GM12864 (cell line): ENCODE measurements at regions not wholly inside any gene's neighbourhood (a gene's known extent, or its start where the extent isn't known, plus 50 kb on each side); places are given as distances from the start of the nearest gene placed in this dataset.

Experiments used
- DNase-seq: peaks from one replicate; pipeline ENCODE4 v3.0.0-alpha.2; 2011; ENCODE audit warnings: low read depth
- H3K4me3 ChIP-seq: 2 replicates; pipeline ENCODE4 v1.5.1; 2011; ENCODE audit warnings: mild to moderate bottlenecking, low read depth, low read length, control low read depth
- TF ChIP-seq, protein P1 (sequence below): IDR thresholded peaks from 2 replicates; pipeline ENCODE4 v1.5.1; 2011; ENCODE audit warnings: low read depth, mild to moderate bottlenecking, moderate library complexity, low read length, control low read depth, inconsistent platforms; ENCODE audit errors: missing control alignments

DNA sequence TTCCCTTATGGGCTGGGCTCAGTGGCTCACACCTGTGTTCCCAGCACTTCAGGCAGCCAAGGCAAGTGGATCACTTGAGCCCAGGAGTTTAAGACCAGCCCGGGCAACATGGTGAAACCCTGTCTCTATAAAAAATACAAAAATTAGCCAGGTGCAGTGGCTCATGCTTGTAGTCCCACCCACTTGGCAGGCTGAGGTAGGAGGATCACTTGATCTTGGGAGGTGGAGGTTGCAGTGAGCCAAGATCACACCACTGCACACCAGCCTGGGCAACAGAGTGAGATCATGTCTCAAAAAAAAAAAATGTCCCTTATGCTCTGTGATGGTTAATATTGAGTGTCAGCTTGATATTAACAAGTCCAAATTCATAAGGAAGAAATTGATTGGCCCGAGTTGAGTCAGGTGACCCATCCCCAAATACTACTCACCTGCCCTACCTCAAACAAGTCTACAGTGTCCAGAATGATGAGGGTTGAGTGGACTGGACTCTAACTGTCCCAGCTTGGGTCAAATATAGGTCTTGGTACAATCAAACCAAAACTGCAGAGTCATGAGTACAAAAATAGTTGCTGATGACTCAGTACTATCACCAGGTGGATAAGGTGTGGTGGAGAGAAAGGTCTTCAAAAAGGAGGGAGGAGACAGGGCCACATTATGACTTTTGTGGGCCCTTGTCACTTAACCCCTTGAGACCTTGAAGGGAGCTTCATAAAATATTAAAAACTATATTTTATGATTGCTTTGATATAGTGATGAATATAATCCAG lies 161.0 kb downstream of the ZNF326 start:
- DNase-seq = peak; percentile 12
- TF ChIP-seq, protein P1, sequence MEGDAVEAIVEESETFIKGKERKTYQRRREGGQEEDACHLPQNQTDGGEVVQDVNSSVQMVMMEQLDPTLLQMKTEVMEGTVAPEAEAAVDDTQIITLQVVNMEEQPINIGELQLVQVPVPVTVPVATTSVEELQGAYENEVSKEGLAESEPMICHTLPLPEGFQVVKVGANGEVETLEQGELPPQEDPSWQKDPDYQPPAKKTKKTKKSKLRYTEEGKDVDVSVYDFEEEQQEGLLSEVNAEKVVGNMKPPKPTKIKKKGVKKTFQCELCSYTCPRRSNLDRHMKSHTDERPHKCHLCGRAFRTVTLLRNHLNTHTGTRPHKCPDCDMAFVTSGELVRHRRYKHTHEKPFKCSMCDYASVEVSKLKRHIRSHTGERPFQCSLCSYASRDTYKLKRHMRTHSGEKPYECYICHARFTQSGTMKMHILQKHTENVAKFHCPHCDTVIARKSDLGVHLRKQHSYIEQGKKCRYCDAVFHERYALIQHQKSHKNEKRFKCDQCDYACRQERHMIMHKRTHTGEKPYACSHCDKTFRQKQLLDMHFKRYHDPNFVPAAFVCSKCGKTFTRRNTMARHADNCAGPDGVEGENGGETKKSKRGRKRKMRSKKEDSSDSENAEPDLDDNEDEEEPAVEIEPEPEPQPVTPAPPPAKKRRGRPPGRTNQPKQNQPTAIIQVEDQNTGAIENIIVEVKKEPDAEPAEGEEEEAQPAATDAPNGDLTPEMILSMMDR = no peak
- H3K4me3 ChIP-seq = no peak overlapping the region

DNA sequence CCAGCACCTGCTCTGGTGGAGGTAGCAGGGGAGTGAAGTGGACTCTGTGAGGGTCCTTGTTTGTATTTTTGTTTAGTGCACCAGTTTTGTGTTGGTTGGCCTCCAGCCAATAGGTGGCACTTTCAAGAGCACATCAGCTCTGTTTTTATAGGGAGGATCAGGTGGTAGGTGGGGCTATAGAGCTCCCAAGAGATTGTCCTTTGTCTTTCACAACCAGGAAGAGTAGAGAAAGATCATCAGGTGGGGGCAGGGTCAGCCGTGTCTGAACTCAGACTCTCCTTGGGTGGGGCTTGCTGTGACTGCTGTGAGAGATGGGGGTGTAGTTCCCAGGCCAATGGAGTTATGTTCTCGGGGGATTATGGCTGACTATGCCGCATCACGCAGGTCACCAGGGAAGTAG lies 159.8 kb downstream of the ZNF326 start:
- TF ChIP-seq, protein P1 = no peak
- no peak for DNase-seq
- no peak overlapping the region for H3K4me3 ChIP-seq

DNA sequence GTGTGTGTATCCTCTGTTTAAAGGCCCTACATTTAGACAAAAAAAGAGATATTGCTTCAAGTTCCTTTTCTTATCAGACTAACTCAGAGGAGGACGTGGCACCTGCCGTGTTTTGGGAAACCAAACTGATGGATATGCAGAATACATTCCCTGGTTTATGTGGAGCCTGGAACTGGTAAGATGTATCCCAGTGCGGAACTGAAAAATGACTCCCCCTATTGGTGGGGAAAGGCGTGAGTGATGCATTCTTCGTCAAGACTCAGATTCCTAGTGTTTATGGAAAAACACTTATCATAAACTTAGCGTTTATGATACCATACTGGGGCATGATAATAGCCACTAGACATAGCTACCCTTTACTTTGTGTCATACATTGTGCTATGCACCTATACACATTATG lies 154.2 kb downstream of the ZNF326 start:
- no peak overlapping the region for H3K4me3 ChIP-seq
- TF ChIP-seq, protein P1 = no peak
- no peak for DNase-seq

DNA sequence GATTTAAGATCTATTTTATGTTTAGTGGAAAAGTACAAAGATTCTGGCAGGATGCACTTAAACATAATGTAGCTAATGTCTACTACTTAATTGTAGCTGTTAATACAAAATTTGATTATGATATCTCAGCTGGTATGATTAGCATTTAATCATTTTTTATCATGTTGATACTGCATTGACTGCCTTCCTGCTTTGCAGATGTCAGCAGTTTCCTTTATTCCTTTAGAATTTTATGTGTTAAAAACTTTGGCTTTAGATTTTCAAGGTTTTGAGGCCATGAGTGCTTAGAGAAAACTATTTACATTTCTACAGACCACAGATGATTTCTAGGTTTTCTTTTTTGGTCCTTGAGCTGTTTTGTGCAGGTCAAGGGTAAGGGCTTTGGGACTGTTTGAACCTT lies 152.2 kb downstream of the ZNF326 start:
- TF ChIP-seq, protein P1 = no peak
- no peak overlapping the region for H3K4me3 ChIP-seq
- DNase-seq = no peak

DNA sequence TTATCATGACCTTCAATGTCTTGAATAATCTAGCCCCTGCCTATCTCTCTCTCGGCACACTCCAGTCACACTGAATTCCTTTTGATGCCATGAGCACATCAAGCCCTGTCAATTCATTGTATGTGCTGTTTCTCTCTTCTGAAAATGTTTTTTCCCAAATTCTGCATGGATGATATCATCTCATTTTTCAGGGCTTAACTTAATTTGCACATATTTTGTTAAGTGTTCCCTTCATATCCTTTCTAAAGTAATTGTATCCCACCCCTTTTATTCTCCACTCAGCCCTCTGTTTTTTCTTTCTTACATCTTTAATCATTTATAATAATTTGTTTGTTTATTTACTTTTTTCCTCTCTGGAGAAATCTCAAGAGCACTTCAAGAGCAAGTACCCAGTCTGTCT lies 149.9 kb downstream of the ZNF326 start:
- H3K4me3 ChIP-seq = no peak overlapping the region
- no peak for DNase-seq
- TF ChIP-seq, protein P1 = no peak

DNA sequence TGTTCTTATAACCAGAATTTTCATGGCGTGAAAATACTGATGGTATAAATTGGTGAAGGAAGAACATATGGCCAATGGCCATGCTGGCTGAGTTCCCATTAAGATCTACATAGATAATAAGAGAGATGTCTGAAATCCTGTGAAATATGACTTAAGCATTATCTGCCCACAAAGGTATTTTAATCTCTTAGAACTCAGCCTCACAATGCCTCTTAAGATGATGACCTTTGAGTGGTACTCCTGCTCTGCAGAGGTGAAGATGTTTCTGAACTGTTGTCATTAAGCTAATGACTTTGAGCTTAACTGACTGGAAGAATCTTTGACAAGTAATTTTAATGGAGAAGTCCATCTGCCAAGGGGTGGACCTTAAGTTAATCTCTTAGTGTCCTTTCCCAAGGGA lies 148.7 kb downstream of the ZNF326 start:
- no peak overlapping the region for H3K4me3 ChIP-seq
- TF ChIP-seq, protein P1 = no peak
- no peak for DNase-seq

DNA sequence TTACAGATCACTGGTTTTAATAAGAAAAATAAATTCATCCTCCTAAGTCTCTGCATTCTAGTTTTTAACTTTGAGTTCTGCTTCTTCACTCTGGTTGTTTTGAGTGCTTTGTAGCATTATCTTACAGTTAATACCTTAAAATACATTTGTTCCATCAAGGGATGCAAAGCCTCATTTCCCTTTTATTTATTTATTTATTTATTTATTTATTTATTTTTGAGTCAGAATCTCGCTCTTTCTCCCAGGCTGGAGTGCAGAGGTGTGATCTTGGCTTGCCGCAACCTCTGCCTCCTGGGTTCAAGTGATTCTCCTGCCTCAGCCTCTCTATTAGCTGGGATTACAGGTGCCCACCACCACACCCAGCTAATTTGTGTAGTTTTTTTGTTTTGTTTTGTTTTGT lies 147.8 kb downstream of the ZNF326 start:
- H3K4me3 ChIP-seq = no peak overlapping the region
- DNase-seq = no peak
- TF ChIP-seq, protein P1 = no peak
